Endothelial cell of umbilical vein (primary cell): ENCODE measurements at regions not wholly inside any gene's neighbourhood (a gene's known extent, or its start where the extent isn't known, plus 50 kb on each side); places are given as distances from the start of the nearest gene placed in this dataset.

Experiments
- BruUV-seq: library from RNA; stranded (reverse); fragments of 400-500 nt; replicated peaks from 2 replicates; lab custom pipeline; 2021; lab: Mats Ljungman, UMichigan
- CTCF ChIA-PET: fragments of 300-600, 350-600 bp; sonication (Branson Sonifier 250); formaldehyde crosslinking; loops from one replicate; lab custom pipeline; 2021; ENCODE audit warnings: antibody characterized with exemption, inconsistent platforms; lab: Charles Lee
- POLR2A ChIA-PET: fragments of 300-600, 350-600 bp; sonication (Branson Sonifier 250); formaldehyde crosslinking; loops from one replicate; lab custom pipeline; 2021; ENCODE audit warnings: antibody characterized with exemption, inconsistent platforms; lab: Charles Lee
- DNase-seq: peaks from one replicate; pipeline ENCODE4 v3.0.0-alpha.2; 2011; ENCODE audit warnings: low read depth, low spot score
- FAIRE-seq: peaks from 2 replicates; lab custom pipeline; 2011; peaks lifted over from hg19 to GRCh38; lab: Jason Lieb, UNC
- H2AFZ ChIP-seq: 2 replicates; pipeline ENCODE4 v1.6.0; 2012; ENCODE audit warnings: low read depth, low read length, control low read depth, inconsistent platforms
- H3K27ac ChIP-seq: 2 replicates; pipeline ENCODE4 v1.5.1; 2011; ENCODE audit warnings: low read depth, mild to moderate bottlenecking, control low read depth, low read length, moderate library complexity; ENCODE audit not compliant: insufficient read depth
- H3K27me3 ChIP-seq, 2 experiments: 2 replicates each; pipeline versions ENCODE4 v1.6.0 to v1.6.1; 2011; ENCODE audit warnings: low read length in 2 of 2, mixed read lengths in 1 of 2; ENCODE audit not compliant: control insufficient read depth in 2 of 2, insufficient read depth in 2 of 2
- H3K36me3 ChIP-seq, 2 experiments: 2 replicates in 1 of 2; 3 replicates in 1 of 2; pipeline ENCODE4 v1.5.1; 2011; ENCODE audit warnings: low read length in 2 of 2, mild to moderate bottlenecking in 1 of 2, moderate library complexity in 1 of 2; ENCODE audit not compliant: control insufficient read depth in 2 of 2, insufficient read depth in 2 of 2; ENCODE audit errors: extremely low read depth in 1 of 2
- H3K4me1 ChIP-seq: 3 replicates; pipeline ENCODE4 v1.5.1; 2011; ENCODE audit warnings: mild to moderate bottlenecking, low read length; ENCODE audit not compliant: control insufficient read depth, insufficient read depth; ENCODE audit errors: extremely low read depth
- H3K4me2 ChIP-seq: 2 replicates; pipeline ENCODE4 v1.6.1; 2011; ENCODE audit warnings: low read length, control low read depth, mixed read lengths; ENCODE audit not compliant: insufficient read depth
- H3K4me3 ChIP-seq, 3 experiments: fragments of 200-600 bp in 1 of 3; sonication (generic), shearing (Covaris generic) in 1 of 3; replicated peaks in 1 of 3; 2 replicates each; pipeline ENCODE4 v1.5.1; 2011 to 2016; ENCODE audit warnings: control low read depth in 3 of 3, low read length in 3 of 3, mild to moderate bottlenecking in 2 of 3, inconsistent platforms in 1 of 3, low read depth in 1 of 3, moderate library complexity in 1 of 3; ENCODE audit not compliant: insufficient read depth in 1 of 3
- H3K79me2 ChIP-seq: 2 replicates; pipeline ENCODE4 v1.6.0; 2012; ENCODE audit warnings: low read length, inconsistent platforms; ENCODE audit not compliant: control insufficient read depth, insufficient read depth
- H3K9ac ChIP-seq: replicated peaks from 2 replicates; pipeline ENCODE3; 2011; ENCODE audit warnings: low read length, control low read depth; ENCODE audit not compliant: insufficient read depth; ENCODE audit errors: extremely low read depth
- H3K9me1 ChIP-seq: replicated peaks from 3 replicates; pipeline ENCODE4 v1.6.0; 2011; ENCODE audit warnings: mild to moderate bottlenecking, low read length; ENCODE audit not compliant: control insufficient read depth, insufficient read depth; ENCODE audit errors: extremely low read depth
- H3K9me3 ChIP-seq: replicated peaks from 2 replicates; pipeline ENCODE4 v1.5.1; 2012; ENCODE audit warnings: low read length, inconsistent platforms; ENCODE audit not compliant: control insufficient read depth, insufficient read depth
- H4K20me1 ChIP-seq: replicated peaks from 2 replicates; pipeline ENCODE3; 2011; ENCODE audit warnings: mild to moderate bottlenecking, low read length; ENCODE audit not compliant: control insufficient read depth, insufficient read depth; ENCODE audit errors: extremely low read depth
- CTCF ChIP-seq, 2 donors: IDR thresholded peaks; 1 replicate in 1 of 2; 2 replicates in 1 of 2; pipeline ENCODE4 v1.5.1; 2011; ENCODE audit warnings: low read length in 2 of 2, mild to moderate bottlenecking in 2 of 2, moderate library complexity in 2 of 2, control low read depth in 1 of 2, inconsistent platforms in 1 of 2, low read depth in 1 of 2; ENCODE audit not compliant: insufficient read depth in 1 of 2; ENCODE audit errors: extremely low read depth in 1 of 2
- EZH2 ChIP-seq: IDR thresholded peaks from 2 replicates; pipeline ENCODE4 v1.6.1; 2012; ENCODE audit warnings: borderline replicate concordance, low read depth, mild to moderate bottlenecking, moderate library complexity, low read length, inconsistent platforms; ENCODE audit not compliant: severe bottlenecking
- FOS ChIP-seq: IDR thresholded peaks from 2 replicates; pipeline ENCODE4 v1.6.1; 2011; ENCODE audit warnings: mild to moderate bottlenecking, low read length, moderate library complexity, borderline replicate concordance; ENCODE audit not compliant: insufficient read depth
- GATA2 ChIP-seq: IDR thresholded peaks from 2 replicates; pipeline ENCODE4 v1.7.0; 2011; ENCODE audit warnings: low read depth, mild to moderate bottlenecking, moderate library complexity, mixed read lengths, low read length; ENCODE audit not compliant: insufficient read length, insufficient read depth
- JUN ChIP-seq: IDR thresholded peaks from 2 replicates; pipeline ENCODE4 v1.6.1; 2011; ENCODE audit warnings: borderline replicate concordance, low read depth; ENCODE audit not compliant: insufficient read length, insufficient read depth
- MAX ChIP-seq: IDR thresholded peaks from 2 replicates; pipeline ENCODE4 v1.6.1; 2011; ENCODE audit not compliant: insufficient read depth, insufficient read length
- MYC ChIP-seq: IDR thresholded peaks from one replicate; pipeline ENCODE4 v1.6.1; 2011; ENCODE audit warnings: mild to moderate bottlenecking, low read depth, low read length
- POLR2A ChIP-seq: IDR thresholded peaks from 2 replicates; pipeline ENCODE4 v1.6.1; 2012; ENCODE audit warnings: low read depth, mild to moderate bottlenecking, control low read depth, low read length
- POLR2AphosphoS5 ChIP-seq: IDR thresholded peaks from 2 replicates; pipeline ENCODE4 v1.6.1; 2012; ENCODE audit warnings: low read depth, mild to moderate bottlenecking, control low read depth, low read length, moderate library complexity; ENCODE audit not compliant: insufficient read depth
- dilution Hi-C: fragments of 300-500 bp; cut with MboI; formaldehyde crosslinking; loops from one replicate; pipeline ENCODE4 v1.15.0; 2019; ENCODE audit warnings: low sequenced_read_pairs; ENCODE audit not compliant: extremely low pct_ligation_motif_present
- intact Hi-C: fragments of 100-400 bp; cut with micrococcal nuclease; formaldehyde crosslinking; loops from one replicate; pipeline ENCODE4 v1.10.0; 2022

- peak overlapping the region; percentile 25 for H3K4me2 ChIP-seq
- no peak overlapping the region for H3K4me3 ChIP-seq
- ChIA-PET POLR2A (no interaction called here), CTCF (interaction anchor here (1.7 kb wide), 1 partner anchor 118 kb away, joined by 6 read pairs; no protein-coding TSS in a partner anchor)
- no peaks in the 10 kb centered on the region for H3K9me1 ChIP-seq
- H3K9ac ChIP-seq, result no peak overlapping the region
- TF ChIP-seq EZH2 (no peak), CTCF (IDR thresholded peaks at IDR 0.05; ENCODE audit: extremely low read depth in 1 of 2, insufficient read depth in 1 of 2, low read depth in 1 of 2, low read length in 2 of 2) (no peak), FOS (no peak), POLR2AphosphoS5 (no peak), MYC (no peak), MAX (no peak), GATA2 (no peak), POLR2A (no peak), JUN (no peak)
- no peaks in the 10 kb centered on the region for H3K27me3 ChIP-seq
- BruUV-seq, result no TSS peak
- no peaks in the 10 kb centered on the region for H4K20me1 ChIP-seq
- DNase-seq, result no peak
- no peaks in the 10 kb centered on the region for H3K9me3 ChIP-seq
- H2AFZ ChIP-seq, result no peak overlapping the region
- no peak for FAIRE-seq
- H3K79me2 ChIP-seq, result no peaks in the 10 kb centered on the region
- H3K27ac ChIP-seq, result no peak overlapping the region
- H3K4me1 ChIP-seq, result peaks cover 19% of the 10 kb centered on the region
- no peaks in the 10 kb centered on the region for H3K36me3 ChIP-seq
- dilution Hi-C loops, result no loop called here
- intact Hi-C loops, result no loop called here
Observed at GRCh38 chr2:63742580-63742976, 99.1 kb upstream of the UGP2 start.
